HG03039 (cell line): ENCODE measurements at regions not wholly inside any gene's neighbourhood (a gene's known extent, or its start where the extent isn't known, plus 50 kb on each side); places are given as distances from the start of the nearest gene placed in this dataset.
"Not testable (repeated sequence)": the region's sequence is repeated elsewhere in the genome, so short reads cannot be mapped to it uniquely, and the experiment has no call there.

Experiments
- ATAC-seq: cut with Tn5 transposase; IDR thresholded peaks from one replicate; pipeline ENCODE4 v1.9.1; 2021; ENCODE audit warnings: mild to moderate bottlenecking, moderate library complexity; ENCODE audit not compliant: unreplicated experiment

GRCh38 chr12:87021400-87021799 lies 765.2 kb upstream of the MGAT4C start:
- ATAC-seq, result no peak

- no peak for ATAC-seq
Observed at GRCh38 chr12:87020071-87020470, 763.9 kb upstream of the MGAT4C start.

- ATAC-seq, result no peak
Observed at GRCh38 chr12:87015352-87015751, 759.2 kb upstream of the MGAT4C start.

GRCh38 chr12:87008785-87009384 lies 752.7 kb upstream of the MGAT4C start:
- no peak for ATAC-seq

GRCh38 chr12:87001102-87001501 lies 744.9 kb upstream of the MGAT4C start:
- ATAC-seq, result no peak

GRCh38 chr12:86985298-86985697 lies 729.1 kb upstream of the MGAT4C start:
- ATAC-seq, result no peak

GRCh38 chr12:86970595-86970994 lies 714.4 kb upstream of the MGAT4C start:
- not testable (repeated sequence) for ATAC-seq

GRCh38 chr12:86959766-86960458 lies 703.7 kb upstream of the MGAT4C start:
- ATAC-seq, result no peak

- no peak for ATAC-seq
Observed at GRCh38 chr12:86950444-86950843, 694.3 kb upstream of the MGAT4C start.

GRCh38 chr12:86950043-86950442 lies 693.9 kb upstream of the MGAT4C start:
- ATAC-seq, result no peak

- no peak for ATAC-seq
Observed at GRCh38 chr12:86948851-86949250, 692.7 kb upstream of the MGAT4C start.

GRCh38 chr12:86945685-86946196 lies 689.5 kb upstream of the MGAT4C start:
- ATAC-seq, result no peak

- ATAC-seq, result not testable (repeated sequence)
Observed at GRCh38 chr12:86944197-86944819, 688.1 kb upstream of the MGAT4C start.

GRCh38 chr12:86931714-86932113 lies 675.5 kb upstream of the MGAT4C start:
- ATAC-seq, result no peak

- ATAC-seq, result no peak
Observed at GRCh38 chr12:86929962-86930361, 673.8 kb upstream of the MGAT4C start.

GRCh38 chr12:86917121-86917520 lies 660.9 kb upstream of the MGAT4C start:
- ATAC-seq, result no peak

GRCh38 chr12:86914721-86915120 lies 658.5 kb upstream of the MGAT4C start:
- ATAC-seq, result no peak

GRCh38 chr12:86911973-86912372 lies 655.8 kb upstream of the MGAT4C start:
- ATAC-seq, result no peak

- no peak for ATAC-seq
Observed at GRCh38 chr12:86903159-86903558, 647.0 kb upstream of the MGAT4C start.

GRCh38 chr12:86860776-86861175 lies 604.6 kb upstream of the MGAT4C start:
- ATAC-seq, result no peak

- no peak for ATAC-seq
Observed at GRCh38 chr12:86852451-86852850, 596.3 kb upstream of the MGAT4C start.

- no peak for ATAC-seq
Observed at GRCh38 chr12:86838711-86839110, 582.5 kb upstream of the MGAT4C start.
